ENCODE measurements at regions not wholly inside any gene's neighbourhood (a gene's known extent, or its start where the extent isn't known, plus 50 kb on each side); places are given as distances from the start of the nearest gene placed in this dataset.
"Not testable (repeated sequence)": the region's sequence is repeated elsewhere in the genome, so short reads cannot be mapped to it uniquely, and the experiment has no call there.

- in situ Hi-C loops (cut with MboI; ENCODE audit: low pct_ligation_motif_present in 1 of 4, low pct_unique_long_range_greater_than_20kb in 1 of 4, low sequenced_read_pairs in 3 of 4) (no loop called here), intact Hi-C loops (cut with DNase I; ENCODE audit: low total_unique reads) (no loop called here)
- TF ChIP-seq EP300 (IDR thresholded peaks at IDR 0.05; ENCODE audit: low read depth) (no peak), POLR2AphosphoS5 (IDR thresholded peaks at IDR 0.05) (no peak), CTCF (IDR thresholded peaks at IDR 0.05) (no peak), POLR2A (IDR thresholded peaks at IDR 0.05) (no peak)
- H3K4me3 ChIP-seq: no peak overlapping the region
- no peaks in the 10 kb centered on the region for H3K9me3 ChIP-seq
- no peak for DNase-seq
- H3K27ac ChIP-seq: no peak overlapping the region
- 58 to 59% methylated on average over 2 of the region's 2 CpGs for WGBS, 2 donors (ENCODE audit: low coverage in 1 of 2)
- no peaks in the 10 kb centered on the region for H3K4me1 ChIP-seq
- no peaks in the 10 kb centered on the region for H3K36me3 ChIP-seq
- H3K27me3 ChIP-seq: no peaks in the 10 kb centered on the region
These were observed 163.4 kb upstream of the ZNF385D start for GRCh38 chr3:21914451-21914850.

- intact Hi-C loops (cut with DNase I; ENCODE audit: low total_unique reads): no loop called here
- H3K27ac ChIP-seq: no peak overlapping the region
- peaks cover 0 to under 1% of the 10 kb centered on the region in 2 donors for H3K9me3 ChIP-seq
- WGBS, 2 donors (ENCODE audit: low coverage in 1 of 2): 50 to 61% methylated on average over 2 of the region's 2 CpGs
- H3K4me1 ChIP-seq: no peaks in the 10 kb centered on the region
- DNase-seq: no peak
- TF ChIP-seq POLR2AphosphoS5 (IDR thresholded peaks at IDR 0.05): no peak
- no peak for TF ChIP-seq POLR2A (IDR thresholded peaks at IDR 0.05)
- no peak for TF ChIP-seq EP300 (IDR thresholded peaks at IDR 0.05; ENCODE audit: low read depth)
- TF ChIP-seq CTCF (IDR thresholded peaks at IDR 0.05): no peak
- in situ Hi-C loops (cut with MboI; ENCODE audit: low pct_ligation_motif_present in 1 of 4, low pct_unique_long_range_greater_than_20kb in 1 of 4, low sequenced_read_pairs in 3 of 4): no loop called here
- H3K4me3 ChIP-seq: no peak overlapping the region
- no peaks in the 10 kb centered on the region for H3K27me3 ChIP-seq
- no peaks in the 10 kb centered on the region for H3K36me3 ChIP-seq
These were observed 168.4 kb upstream of the ZNF385D start for GRCh38 chr3:21919383-21919782.

- DNase-seq: no peak
- no peak for TF ChIP-seq POLR2A (IDR thresholded peaks at IDR 0.05)
- TF ChIP-seq EP300 (IDR thresholded peaks at IDR 0.05; ENCODE audit: low read depth): no peak
- TF ChIP-seq POLR2AphosphoS5 (IDR thresholded peaks at IDR 0.05): no peak
- no peak for TF ChIP-seq CTCF (IDR thresholded peaks at IDR 0.05)
- intact Hi-C loops (cut with DNase I; ENCODE audit: low total_unique reads): no loop called here
- Histone ChIP-seq H3K9me3 (peaks cover 0 to 3% of the 10 kb centered on the region in 2 donors), H3K4me1 (no peaks in the 10 kb centered on the region), H3K27me3 (no peaks in the 10 kb centered on the region), H3K36me3 (no peaks in the 10 kb centered on the region), H3K27ac (no peak overlapping the region), H3K4me3 (no peak overlapping the region)
- in situ Hi-C loops (cut with MboI; ENCODE audit: low pct_ligation_motif_present in 1 of 4, low pct_unique_long_range_greater_than_20kb in 1 of 4, low sequenced_read_pairs in 3 of 4): no loop called here
- 50 to 81% methylated on average over 1 of the region's 1 CpG for WGBS, 2 donors (ENCODE audit: low coverage in 1 of 2)
These were observed 169.4 kb upstream of the ZNF385D start for GRCh38 chr3:21920421-21920861.

GRCh38 chr3:21923156-21923555 lies 172.1 kb upstream of the ZNF385D start:
- H3K36me3 ChIP-seq; H3K4me3 ChIP-seq; H3K27ac ChIP-seq; H3K27me3 ChIP-seq; DNase-seq; H3K4me1 ChIP-seq; intact Hi-C loops (cut with DNase I; ENCODE audit: low total_unique reads); H3K9me3 ChIP-seq; in situ Hi-C loops (cut with MboI; ENCODE audit: low pct_ligation_motif_present in 1 of 4, low pct_unique_long_range_greater_than_20kb in 1 of 4, low sequenced_read_pairs in 3 of 4): not testable (repeated sequence)
- WGBS, 2 donors (ENCODE audit: low coverage in 1 of 2): 77 to 100% methylated on average over 1 of the region's 1 CpG

- no peak overlapping the region for H3K27ac ChIP-seq
- no peaks in the 10 kb centered on the region for H3K36me3 ChIP-seq
- no peak for DNase-seq
- peaks cover 0 to 3% of the 10 kb centered on the region in 2 donors for H3K9me3 ChIP-seq
- H3K4me3 ChIP-seq: no peak overlapping the region
- no peaks in the 10 kb centered on the region for H3K27me3 ChIP-seq
- in situ Hi-C loops (cut with MboI; ENCODE audit: low pct_ligation_motif_present in 1 of 4, low pct_unique_long_range_greater_than_20kb in 1 of 4, low sequenced_read_pairs in 3 of 4): no loop called here
- intact Hi-C loops (cut with DNase I; ENCODE audit: low total_unique reads): no loop called here
- no peaks in the 10 kb centered on the region for H3K4me1 ChIP-seq
- TF ChIP-seq POLR2A (IDR thresholded peaks at IDR 0.05) (no peak), CTCF (IDR thresholded peaks at IDR 0.05) (no peak)
- 30 to 41% methylated on average over 2 to 3 of the region's 3 CpGs for WGBS, 2 donors (ENCODE audit: low coverage in 1 of 2)
These were observed 176.3 kb upstream of the ZNF385D start for GRCh38 chr3:21927261-21927660.
